ENCODE measurements at regions not wholly inside any gene's neighbourhood (a gene's known extent, or its start where the extent isn't known, plus 50 kb on each side); places are given as distances from the start of the nearest gene placed in this dataset.

- no peak for TF ChIP-seq CTCF (IDR thresholded peaks at IDR 0.05)
- TF ChIP-seq POLR2A (IDR thresholded peaks at IDR 0.05), result no peak
Measured at GRCh38 chr12:45586486-45586885, 143.0 kb upstream of the ARID2 start.

Measured in suprapubic skin (tissue), 3 donors.